Hepatocyte (in vitro differentiated cells): ENCODE measurements at regions not wholly inside any gene's neighbourhood (a gene's known extent, or its start where the extent isn't known, plus 50 kb on each side); places are given as distances from the start of the nearest gene placed in this dataset.

Source experiments
- CTCF ChIP-seq: fragments of 200-600 bp; sonication (generic); IDR thresholded peaks from 2 replicates; pipeline ENCODE4 v1.5.1; 2016; ENCODE audit warnings: antibody characterized with exemption, mild to moderate bottlenecking; ENCODE audit not compliant: poor library complexity
- EZH2 ChIP-seq: fragments of 200-600 bp; sonication (generic); IDR thresholded peaks from 2 replicates; pipeline ENCODE4 v1.6.1; 2016; ENCODE audit warnings: antibody characterized with exemption, mild to moderate bottlenecking, borderline replicate concordance
- EZH2phosphoT487 ChIP-seq: fragments of 200-600 bp; sonication (generic); IDR thresholded peaks from one replicate; pipeline ENCODE4 v1.6.1; 2018; ENCODE audit warnings: antibody characterized with exemption, mild to moderate bottlenecking, low read depth, moderate library complexity; ENCODE audit not compliant: unreplicated experiment, severe bottlenecking

- TF ChIP-seq CTCF (no peak), EZH2phosphoT487 (no peak), EZH2 (no peak)
Observed at GRCh38 chr22:48043581-48043980, 1281.1 kb downstream of the TBC1D22A start.
